Keratinocyte (primary cell): ENCODE measurements at regions not wholly inside any gene's neighbourhood (a gene's known extent, or its start where the extent isn't known, plus 50 kb on each side); places are given as distances from the start of the nearest gene placed in this dataset.

Source experiments
- DNase-seq: peaks from one replicate; pipeline ENCODE4 v3.0.0-alpha.2; 2011; ENCODE audit warnings: low read depth, missing footprints, low spot score
- FAIRE-seq: peaks from 2 replicates; lab custom pipeline; 2011; peaks lifted over from hg19 to GRCh38; lab: Jason Lieb, UNC
- H2AFZ ChIP-seq: 2 replicates; pipeline ENCODE4 v1.6.0; 2012; ENCODE audit warnings: low read length, control low read depth, inconsistent platforms; ENCODE audit not compliant: control insufficient read depth
- H3K27ac ChIP-seq: 2 replicates; pipeline ENCODE4 v1.5.1; 2011; ENCODE audit warnings: low read length; ENCODE audit not compliant: control insufficient read depth, insufficient read depth
- H3K27me3 ChIP-seq: 3 replicates; pipeline ENCODE4 v1.6.0; 2011; ENCODE audit warnings: low read length; ENCODE audit not compliant: control insufficient read depth, insufficient read depth; ENCODE audit errors: extremely low read depth
- H3K36me3 ChIP-seq, 2 experiments: 2 replicates in 1 of 2; 3 replicates in 1 of 2; pipeline ENCODE4 v1.5.1; 2011; ENCODE audit warnings: low read length in 2 of 2, mild to moderate bottlenecking in 1 of 2; ENCODE audit not compliant: control insufficient read depth in 2 of 2, insufficient read depth in 2 of 2; ENCODE audit errors: extremely low read depth in 1 of 2
- H3K4me1 ChIP-seq: 3 replicates; pipeline ENCODE4 v1.5.1; 2011; ENCODE audit warnings: low read length; ENCODE audit not compliant: control insufficient read depth, insufficient read depth; ENCODE audit errors: extremely low read depth
- H3K4me2 ChIP-seq: 3 replicates; pipeline ENCODE4 v1.6.0; 2011; ENCODE audit warnings: low read depth, low read length; ENCODE audit not compliant: control insufficient read depth, insufficient read depth; ENCODE audit errors: extremely low read depth
- H3K4me3 ChIP-seq, 3 experiments: fragments of 200-600 bp in 1 of 3; sonication (generic) in 1 of 3; 2 replicates in 2 of 3; 3 replicates in 1 of 3; pipeline ENCODE4 v1.5.1; 2011 to 2016; ENCODE audit warnings: low read length in 3 of 3, mild to moderate bottlenecking in 3 of 3, control low read depth in 2 of 3, inconsistent platforms in 1 of 3, low read depth in 1 of 3, mixed read lengths in 1 of 3, mixed run types in 1 of 3, moderate library complexity in 1 of 3; ENCODE audit not compliant: control insufficient read depth in 2 of 3, insufficient read depth in 2 of 3; ENCODE audit errors: extremely low read depth in 1 of 3
- H3K79me2 ChIP-seq: 2 replicates; pipeline ENCODE4 v1.6.0; 2012; ENCODE audit warnings: low read length; ENCODE audit not compliant: control insufficient read depth, insufficient read depth
- H3K9ac ChIP-seq: 3 replicates; pipeline ENCODE4 v1.6.0; 2011; ENCODE audit warnings: low read length; ENCODE audit not compliant: control insufficient read depth, insufficient read depth; ENCODE audit errors: extremely low read depth
- H3K9me1 ChIP-seq: 3 replicates; pipeline ENCODE4 v1.6.0; 2011; ENCODE audit warnings: low read length; ENCODE audit not compliant: control insufficient read depth, insufficient read depth; ENCODE audit errors: extremely low read depth
- H3K9me3 ChIP-seq: 2 replicates; pipeline ENCODE4 v1.5.1; 2012; ENCODE audit warnings: low read depth, low read length; ENCODE audit not compliant: control insufficient read depth
- H4K20me1 ChIP-seq: 3 replicates; pipeline ENCODE4 v1.6.0; 2011; ENCODE audit warnings: low read length; ENCODE audit not compliant: control insufficient read depth, insufficient read depth; ENCODE audit errors: extremely low read depth
- CTCF ChIP-seq, 3 experiments: IDR thresholded peaks in 1 of 3; conservative IDR thresholded peaks in 1 of 3; optimal IDR thresholded peaks in 1 of 3; 2 replicates in 2 of 3; 3 replicates in 1 of 3; pipeline versions ENCODE3 to v1.5.1; 2011; ENCODE audit warnings: low read length in 3 of 3, mild to moderate bottlenecking in 3 of 3, moderate library complexity in 2 of 3, control low read depth in 1 of 3, inconsistent platforms in 1 of 3; ENCODE audit not compliant: insufficient read depth in 2 of 3; ENCODE audit errors: extremely low read depth in 1 of 3
- EZH2 ChIP-seq: IDR thresholded peaks from one replicate; pipeline ENCODE4 v1.6.1; 2012; ENCODE audit warnings: inconsistent platforms, mild to moderate bottlenecking, low read length, moderate library complexity
- dilution Hi-C: fragments of 300-500 bp; cut with MboI; formaldehyde crosslinking; loops from one replicate; pipeline ENCODE4 v1.7.0; 2020; ENCODE audit warnings: low sequenced_read_pairs; ENCODE audit not compliant: extremely low pct_ligation_motif_present

GRCh38 chr12:66055837-66056319 lies 74.7 kb downstream of the LLPH start:
- Histone ChIP-seq H3K9ac (no peak overlapping the region), H3K79me2 (no peaks in the 10 kb centered on the region), H3K27me3 (peaks cover 3% of the 10 kb centered on the region), H4K20me1 (no peaks in the 10 kb centered on the region), H3K9me3 (no peaks in the 10 kb centered on the region), H3K36me3 (no peaks in the 10 kb centered on the region), H3K4me3 (no peak overlapping the region), H3K4me2 (no peak overlapping the region), H3K9me1 (no peaks in the 10 kb centered on the region), H2AFZ (no peak overlapping the region), H3K4me1 (no peaks in the 10 kb centered on the region), H3K27ac (no peak overlapping the region)
- dilution Hi-C loops = no loop called here
- DNase-seq (no peak), FAIRE-seq (peak; percentile 52)
- TF ChIP-seq EZH2 (no peak), CTCF (optimal IDR thresholded peaks at IDR 0.05 in 1 of 3, IDR thresholded peaks at IDR 0.05 in 1 of 3, conservative IDR thresholded peaks at IDR 0.05 in 1 of 3; ENCODE audit: extremely low read depth in 1 of 3, insufficient read depth in 2 of 3, low read length in 3 of 3) (no peak)

- H3K9me3 ChIP-seq = no peaks in the 10 kb centered on the region
- DNase-seq (no peak), FAIRE-seq (no peak)
- H3K9me1 ChIP-seq = no peaks in the 10 kb centered on the region
- no peak overlapping the region for H3K4me2 ChIP-seq
- no peaks in the 10 kb centered on the region for H3K4me1 ChIP-seq
- H3K36me3 ChIP-seq = no peaks in the 10 kb centered on the region
- no peaks in the 10 kb centered on the region for H3K79me2 ChIP-seq
- dilution Hi-C loops = no loop called here
- H3K27ac ChIP-seq = no peak overlapping the region
- no peak overlapping the region for H3K9ac ChIP-seq
- H2AFZ ChIP-seq = no peak overlapping the region
- H4K20me1 ChIP-seq = no peaks in the 10 kb centered on the region
- no peak for TF ChIP-seq CTCF (optimal IDR thresholded peaks at IDR 0.05 in 1 of 3, IDR thresholded peaks at IDR 0.05 in 1 of 3, conservative IDR thresholded peaks at IDR 0.05 in 1 of 3; ENCODE audit: extremely low read depth in 1 of 3, insufficient read depth in 2 of 3, low read length in 3 of 3)
- TF ChIP-seq EZH2 = no peak
- H3K4me3 ChIP-seq = no peak overlapping the region
- peaks cover 3% of the 10 kb centered on the region for H3K27me3 ChIP-seq
Measured at GRCh38 chr12:66052988-66053615, 77.4 kb downstream of the LLPH start.
